ENCODE measurements at regions not wholly inside any gene's neighbourhood (a gene's known extent, or its start where the extent isn't known, plus 50 kb on each side); places are given as distances from the start of the nearest gene placed in this dataset.
"Not testable (repeated sequence)": the region's sequence is repeated elsewhere in the genome, so short reads cannot be mapped to it uniquely, and the experiment has no call there.

GRCh38 chr4:189600718-189601435 is 339.8 kb upstream of the FRG1 start:
- no peak for DNase-seq (ENCODE audit: low read depth)

GRCh38 chr4:189602827-189603226 is 337.8 kb upstream of the FRG1 start:
- not testable (repeated sequence) for DNase-seq (ENCODE audit: low read depth)

- not testable (repeated sequence) for DNase-seq (ENCODE audit: low read depth)
Observed at GRCh38 chr4:189610571-189610970, 330.1 kb upstream of the FRG1 start.

GRCh38 chr4:189613207-189613606 is 327.5 kb upstream of the FRG1 start:
- no peak for DNase-seq (ENCODE audit: low read depth)

- no peak for DNase-seq (ENCODE audit: low read depth)
Observed at GRCh38 chr4:189615217-189615663, 325.4 kb upstream of the FRG1 start.

GRCh38 chr4:189617741-189618140 is 322.9 kb upstream of the FRG1 start:
- DNase-seq (ENCODE audit: low read depth) = not testable (repeated sequence)

GRCh38 chr4:189619441-189620250 is 321.0 kb upstream of the FRG1 start:
- not testable (repeated sequence) for DNase-seq (ENCODE audit: low read depth)

- DNase-seq (ENCODE audit: low read depth) = not testable (repeated sequence)
Observed at GRCh38 chr4:189622574-189622973, 318.1 kb upstream of the FRG1 start.

GRCh38 chr4:189627041-189627440 is 313.6 kb upstream of the FRG1 start:
- not testable (repeated sequence) for DNase-seq (ENCODE audit: low read depth)

- DNase-seq (ENCODE audit: low read depth) = not testable (repeated sequence)
Observed at GRCh38 chr4:189629733-189630132, 310.9 kb upstream of the FRG1 start.

- DNase-seq (ENCODE audit: low read depth) = not testable (repeated sequence)
Observed at GRCh38 chr4:189630913-189631567, 309.6 kb upstream of the FRG1 start.

GRCh38 chr4:189631568-189631916 is 309.1 kb upstream of the FRG1 start:
- DNase-seq (ENCODE audit: low read depth) = not testable (repeated sequence)

GRCh38 chr4:189650436-189650835 is 290.2 kb upstream of the FRG1 start:
- not testable (repeated sequence) for DNase-seq (ENCODE audit: low read depth)

- DNase-seq (ENCODE audit: low read depth) = not testable (repeated sequence)
Observed at GRCh38 chr4:189653130-189653653, 287.5 kb upstream of the FRG1 start.

- DNase-seq (ENCODE audit: low read depth) = not testable (repeated sequence)
Observed at GRCh38 chr4:189653983-189654382, 286.7 kb upstream of the FRG1 start.

GRCh38 chr4:189654396-189654795 is 286.3 kb upstream of the FRG1 start:
- not testable (repeated sequence) for DNase-seq (ENCODE audit: low read depth)

- DNase-seq (ENCODE audit: low read depth) = not testable (repeated sequence)
Observed at GRCh38 chr4:189655817-189656216, 284.9 kb upstream of the FRG1 start.

- no peak for DNase-seq (ENCODE audit: low read depth)
Observed at GRCh38 chr4:189656641-189657040, 284.0 kb upstream of the FRG1 start.

GRCh38 chr4:189658259-189658658 is 282.4 kb upstream of the FRG1 start:
- not testable (repeated sequence) for DNase-seq (ENCODE audit: low read depth)

GRCh38 chr4:189658831-189659230 is 281.8 kb upstream of the FRG1 start:
- DNase-seq (ENCODE audit: low read depth) = not testable (repeated sequence)

- DNase-seq (ENCODE audit: low read depth) = no peak
Observed at GRCh38 chr4:189659287-189659686, 281.4 kb upstream of the FRG1 start.

- DNase-seq (ENCODE audit: low read depth) = no peak
Observed at GRCh38 chr4:189660722-189661360, 279.8 kb upstream of the FRG1 start.

Data from M059J (cell line).